HepG2 (cell line): ENCODE measurements at regions not wholly inside any gene's neighbourhood (a gene's known extent, or its start where the extent isn't known, plus 50 kb on each side); places are given as distances from the start of the nearest gene placed in this dataset.
A peak's percentile ranks its signal among the peaks of the same experiment; 100 is the strongest.

Experiments
- ELK4 ChIP-seq: sonication (generic); formaldehyde crosslinking; IDR thresholded peaks from 2 replicates; pipeline ENCODE4 v1.9.0; 2021; ENCODE audit warnings: missing genetic modification reagents, borderline replicate concordance
- FOXM1 ChIP-seq: sonication (generic); formaldehyde crosslinking; IDR thresholded peaks from 2 replicates; pipeline ENCODE4 v1.5.0; 2020; ENCODE audit warnings: missing genetic modification reagents
- HNRNPLL ChIP-seq: fragments of 200-400 bp; formaldehyde crosslinking; IDR thresholded peaks from 2 replicates; pipeline ENCODE4 v1.6.1; 2017; ENCODE audit warnings: mild to moderate bottlenecking, low read depth, low read length; ENCODE audit not compliant: poor library complexity, severe bottlenecking
- HOXA9 ChIP-seq: sonication (generic); formaldehyde crosslinking; IDR thresholded peaks from 2 replicates; pipeline ENCODE4 v1.8.1; 2022; ENCODE audit warnings: missing genetic modification reagents, mild to moderate bottlenecking, moderate library complexity, borderline replicate concordance
- IKZF5 ChIP-seq: IDR thresholded peaks from 2 replicates; pipeline ENCODE4 v1.6.1; 2018; ENCODE audit warnings: missing genetic modification reagents, mild to moderate bottlenecking, missing compliant biosample characterization
- JARID2 ChIP-seq: sonication (generic); formaldehyde crosslinking; IDR thresholded peaks from 2 replicates; pipeline ENCODE4 v1.8.1; 2023; ENCODE audit warnings: missing genetic modification reagents, inconsistent platforms; ENCODE audit not compliant: insufficient replicate concordance
- KLF6 ChIP-seq: IDR thresholded peaks from 2 replicates; pipeline ENCODE4 v1.8.0; 2016; ENCODE audit warnings: missing biosample characterization, missing genetic modification reagents
- MXD3 ChIP-seq: IDR thresholded peaks from 2 replicates; pipeline ENCODE4 v1.6.1; 2016; ENCODE audit warnings: mild to moderate bottlenecking, missing biosample characterization, missing genetic modification reagents
- MYNN ChIP-seq: sonication (generic); formaldehyde crosslinking; IDR thresholded peaks from 2 replicates; pipeline ENCODE4 v1.4.0; 2020; ENCODE audit warnings: mild to moderate bottlenecking, low read depth, missing genetic modification reagents
- NBN ChIP-seq: fragments of 450-650 bp; conservative IDR thresholded peaks from 2 replicates; pipeline ENCODE4 v1.6.1; 2017
- NCOA1 ChIP-seq: sonication (generic); formaldehyde crosslinking; IDR thresholded peaks from 2 replicates; pipeline ENCODE4 v1.9.0; 2021; ENCODE audit warnings: missing genetic modification reagents
- NFE2L1 ChIP-seq: sonication (generic); formaldehyde crosslinking; IDR thresholded peaks from 2 replicates; pipeline ENCODE4 v1.4.0; 2020; ENCODE audit warnings: missing genetic modification reagents, mild to moderate bottlenecking, borderline replicate concordance
- PHF8 ChIP-seq: sonication (generic); formaldehyde crosslinking; IDR thresholded peaks from 2 replicates; pipeline ENCODE4 v1.5.0; 2020; ENCODE audit warnings: missing genetic modification reagents
- POLR2G ChIP-seq: fragments of 200-400 bp; formaldehyde crosslinking; IDR thresholded peaks from 2 replicates; pipeline ENCODE4 v1.6.1; 2018; ENCODE audit warnings: mild to moderate bottlenecking, low read depth, low read length, moderate library complexity
- PRMT3 ChIP-seq: sonication (generic); formaldehyde crosslinking; IDR thresholded peaks from 2 replicates; pipeline ENCODE4 v1.8.1; 2022; ENCODE audit warnings: low read depth, mild to moderate bottlenecking, moderate library complexity, missing genetic modification reagents, borderline replicate concordance
- SOX6 ChIP-seq, 2 experiments: fragments of 450-650 bp in 1 of 2; sonication (generic) in 1 of 2; formaldehyde crosslinking in 1 of 2; IDR thresholded peaks; 2 replicates each; pipeline versions ENCODE4 v1.4.0 to v1.6.1; 2017 to 2020; ENCODE audit warnings: antibody characterized with exemption in 1 of 2, mild to moderate bottlenecking in 1 of 2, missing genetic modification reagents in 1 of 2
- SRY ChIP-seq: sonication (generic); formaldehyde crosslinking; IDR thresholded peaks from 2 replicates; pipeline ENCODE4 v1.8.0; 2022; ENCODE audit warnings: mild to moderate bottlenecking, missing genetic modification reagents
- SSRP1 ChIP-seq: IDR thresholded peaks from 2 replicates; pipeline ENCODE4 v1.6.1; 2016; ENCODE audit warnings: control low read depth
- STAG1 ChIP-seq: sonication (generic); formaldehyde crosslinking; IDR thresholded peaks from 2 replicates; pipeline ENCODE4 v1.4.0; 2020; ENCODE audit warnings: missing genetic modification reagents
- TCF7L2 ChIP-seq: IDR thresholded peaks from 2 replicates; pipeline ENCODE4 v1.6.1; 2011; ENCODE audit warnings: mild to moderate bottlenecking, low read depth, low read length, moderate library complexity
- ZBTB14 ChIP-seq: sonication (generic); formaldehyde crosslinking; IDR thresholded peaks from 2 replicates; pipeline ENCODE4 v1.4.0; 2020; ENCODE audit warnings: missing genetic modification reagents
- ZFP36L2 ChIP-seq: sonication (generic); formaldehyde crosslinking; IDR thresholded peaks from 2 replicates; pipeline ENCODE4 v1.4.0; 2020; ENCODE audit warnings: missing genetic modification reagents
- ZNF136 ChIP-seq: sonication (generic); formaldehyde crosslinking; IDR thresholded peaks from 2 replicates; pipeline ENCODE4 v1.8.1; 2022; ENCODE audit warnings: low read depth, mild to moderate bottlenecking, moderate library complexity, missing genetic modification reagents
- ZNF138 ChIP-seq: sonication (generic); formaldehyde crosslinking; IDR thresholded peaks from 2 replicates; pipeline ENCODE4 v1.5.0; 2020; ENCODE audit warnings: mild to moderate bottlenecking, low read depth, missing genetic modification reagents
- ZNF264 ChIP-seq: sonication (generic); formaldehyde crosslinking; IDR thresholded peaks from 2 replicates; pipeline ENCODE4 v1.4.0; 2020; ENCODE audit warnings: missing genetic modification reagents
- ZNF276 ChIP-seq: sonication (generic); formaldehyde crosslinking; IDR thresholded peaks from 2 replicates; pipeline ENCODE4 v1.4.0; 2020; ENCODE audit warnings: mild to moderate bottlenecking, low read depth, missing genetic modification reagents
- ZNF672 ChIP-seq: sonication (generic); formaldehyde crosslinking; IDR thresholded peaks from 2 replicates; pipeline ENCODE4 v1.8.1; 2022; ENCODE audit warnings: missing genetic modification reagents

- TF ChIP-seq IKZF5 (CRISPR knock-in tag), result peak; percentile 61; the same call in 1 of the 2 replicates
- TF ChIP-seq KLF6, result no peak
- TF ChIP-seq NFE2L1 (CRISPR knock-in tag), result no peak
- TF ChIP-seq ELK4 (CRISPR knock-in tag), result no peak
- TF ChIP-seq PHF8 (CRISPR knock-in tag), result no peak
- TF ChIP-seq ZNF138 (CRISPR knock-in tag), result no peak
- TF ChIP-seq STAG1 (CRISPR knock-in tag), result 0 out of 2 replicates have a peak, but pooled peaks have one; percentile 17
- TF ChIP-seq ZFP36L2 (CRISPR knock-in tag), result no peak
- no peak for TF ChIP-seq SRY (CRISPR knock-in tag)
- TF ChIP-seq MXD3 (CRISPR knock-in tag), result no peak
- no peak for TF ChIP-seq NCOA1 (CRISPR knock-in tag)
- no peak for TF ChIP-seq ZBTB14 (CRISPR knock-in tag)
- TF ChIP-seq HOXA9 (CRISPR knock-in tag), result no peak
- no peak for TF ChIP-seq ZNF264 (CRISPR knock-in tag)
- TF ChIP-seq TCF7L2, result no peak
- no peak for TF ChIP-seq PRMT3
- no peak for TF ChIP-seq ZNF276
- no peak for TF ChIP-seq FOXM1 (CRISPR knock-in tag)
- TF ChIP-seq ZNF136, result no peak
- 0 out of 2 replicates have a peak, but pooled peaks have one; percentile 34 for TF ChIP-seq SSRP1
- TF ChIP-seq POLR2G, result no peak
- no peak for TF ChIP-seq NBN
- no peak for TF ChIP-seq HNRNPLL
- no peak for TF ChIP-seq SOX6 (IDR thresholded peaks at IDR 0.05)
- peak; percentile 92 for TF ChIP-seq SOX6 (CRISPR knock-in tag; IDR thresholded peaks at IDR 0.05)
- TF ChIP-seq ZNF672 (CRISPR knock-in tag), result no peak
- no peak for TF ChIP-seq JARID2
- no peak for TF ChIP-seq MYNN (CRISPR knock-in tag)
Observed at GRCh38 chr7:12941512-12941911, 254.1 kb downstream of the ARL4A start (continued).
